Stimulated activated CD4-positive, alpha-beta T cell treated with anti-CD3 and anti-CD28 coated beads, TNF-alpha, amount 100 ng/mL, for 24 hours (primary cell): ENCODE measurements at regions not wholly inside any gene's neighbourhood (a gene's known extent, or its start where the extent isn't known, plus 50 kb on each side); places are given as distances from the start of the nearest gene placed in this dataset.

Source experiments
- DNase-seq, 3 experiments: peaks; one replicate each; pipeline ENCODE4 v3.0.0-alpha.2; 2020; ENCODE audit warnings: low read depth in 3 of 3

DNA sequence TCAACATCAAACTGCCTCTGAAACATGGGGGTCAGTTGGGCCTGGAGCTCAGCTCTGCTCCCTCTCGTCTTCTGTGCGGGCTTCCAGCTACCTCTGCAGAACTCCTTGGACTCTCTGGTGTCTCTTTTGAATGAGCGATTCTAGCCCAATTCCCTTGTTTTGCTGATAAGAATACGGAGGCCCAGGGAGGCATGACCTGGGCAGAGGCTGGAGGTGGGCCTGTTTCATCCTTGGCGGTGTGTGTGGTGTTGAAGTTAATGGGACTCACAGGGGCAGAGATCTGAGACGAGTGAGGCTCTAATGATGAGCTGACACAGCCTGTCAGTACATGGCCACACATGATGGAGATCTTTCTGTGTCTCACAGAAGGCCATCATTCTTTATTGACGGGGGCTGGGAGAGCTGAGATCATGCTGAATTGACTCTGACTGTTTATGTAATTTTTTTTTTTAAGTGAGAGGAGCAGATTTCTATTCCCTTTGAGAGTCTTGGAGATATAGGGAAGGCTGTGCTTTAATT lies 134.5 kb downstream of the URB2 start:
- no peak for DNase-seq

DNA sequence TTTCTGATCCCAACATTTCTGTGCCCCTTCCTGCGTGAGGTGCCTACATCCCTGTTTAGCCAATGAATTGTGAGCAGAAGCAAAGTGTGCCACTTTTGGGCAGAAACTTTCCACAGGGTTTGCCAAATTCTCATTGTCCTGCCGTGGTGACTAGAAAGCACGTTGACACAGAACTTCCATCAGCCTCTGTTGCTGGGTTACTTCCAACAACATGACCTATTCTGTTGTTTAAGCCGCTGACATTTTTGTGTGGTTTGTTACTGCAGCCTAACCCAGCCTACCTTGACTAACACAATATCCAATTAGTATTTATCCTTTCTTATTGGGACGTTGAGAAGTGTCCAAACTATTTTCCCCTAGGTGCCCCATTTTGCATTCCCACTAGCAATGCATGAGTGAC lies 136.8 kb downstream of the URB2 start:
- DNase-seq, result no peak

DNA sequence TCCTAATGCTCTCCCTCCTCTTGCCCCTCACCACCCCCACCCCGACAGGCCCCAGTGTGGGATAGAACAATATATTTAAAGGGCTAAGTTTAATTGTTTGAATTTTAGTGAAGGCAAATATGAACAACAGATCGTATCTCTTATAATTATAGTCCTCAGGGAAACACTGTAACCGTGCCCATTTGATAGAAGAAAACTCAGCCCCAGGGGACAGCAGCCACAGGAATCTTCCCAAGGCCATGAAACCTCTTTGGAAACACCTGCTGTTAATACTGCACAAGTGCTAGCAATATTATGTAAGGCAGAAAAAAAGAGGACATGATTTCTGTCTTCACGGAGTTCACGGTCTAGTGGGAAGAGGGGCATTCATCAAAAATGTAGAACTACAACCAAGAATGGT lies 142.2 kb downstream of the URB2 start:
- DNase-seq, result no peak

DNA sequence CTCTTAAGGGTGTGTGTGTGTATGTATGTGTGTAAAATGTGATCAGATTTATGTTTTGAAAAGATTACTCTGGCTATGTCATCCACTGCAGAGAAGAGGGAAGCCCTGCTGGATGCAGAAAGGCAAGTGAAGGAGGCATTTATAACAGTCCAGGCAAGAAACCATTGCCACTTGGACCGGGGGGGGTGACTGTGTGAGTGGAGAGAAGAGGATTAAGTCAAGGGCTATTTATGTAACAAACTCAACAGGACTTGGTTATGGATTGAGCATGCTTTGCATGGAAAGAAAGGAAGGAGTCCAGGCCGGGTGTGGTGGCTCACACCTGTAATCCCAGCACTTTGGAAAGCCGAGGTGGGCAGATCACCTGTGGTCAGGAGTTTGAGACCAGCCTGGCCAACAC lies 143.0 kb downstream of the URB2 start:
- no peak for DNase-seq

DNA sequence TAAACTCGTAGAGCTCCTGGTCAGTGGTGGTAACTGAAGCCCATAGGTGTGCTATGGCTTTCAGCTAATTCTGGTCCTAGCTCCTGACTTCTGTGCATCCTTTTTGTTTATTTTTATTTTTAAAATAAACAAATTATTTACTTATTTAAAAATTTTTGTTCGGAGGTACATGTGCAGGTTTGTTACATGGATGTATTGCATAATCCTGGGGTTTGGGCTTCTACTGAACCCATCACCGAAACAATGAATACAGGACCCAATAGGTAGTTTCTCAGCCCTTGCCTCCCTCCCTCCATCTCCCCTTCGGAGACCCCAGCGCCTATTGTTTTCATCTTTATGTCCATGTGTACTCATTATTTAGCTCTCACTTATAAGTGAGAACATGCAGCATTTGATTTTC lies 143.8 kb downstream of the URB2 start:
- no peak for DNase-seq

DNA sequence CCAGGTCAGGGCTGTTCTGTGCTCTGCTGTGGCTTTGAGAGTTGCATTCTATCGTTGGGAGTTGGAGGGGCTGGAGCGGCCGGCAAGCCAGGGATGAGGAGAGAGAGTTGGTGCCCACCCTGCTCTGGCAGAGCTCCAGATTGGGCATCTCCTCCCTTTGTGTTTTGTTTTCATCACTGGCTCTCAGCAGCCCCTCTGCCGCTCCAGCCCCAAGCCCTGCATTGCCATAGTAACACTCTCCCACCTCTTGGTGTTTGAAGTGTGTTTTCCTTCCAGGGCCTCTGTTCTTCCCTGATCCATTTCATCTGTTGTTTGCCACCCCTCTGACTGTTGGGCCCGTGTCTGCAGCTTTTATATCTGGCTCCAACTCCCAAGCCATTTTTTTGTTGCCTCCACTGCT lies 152.7 kb downstream of the URB2 start:
- no peak for DNase-seq

DNA sequence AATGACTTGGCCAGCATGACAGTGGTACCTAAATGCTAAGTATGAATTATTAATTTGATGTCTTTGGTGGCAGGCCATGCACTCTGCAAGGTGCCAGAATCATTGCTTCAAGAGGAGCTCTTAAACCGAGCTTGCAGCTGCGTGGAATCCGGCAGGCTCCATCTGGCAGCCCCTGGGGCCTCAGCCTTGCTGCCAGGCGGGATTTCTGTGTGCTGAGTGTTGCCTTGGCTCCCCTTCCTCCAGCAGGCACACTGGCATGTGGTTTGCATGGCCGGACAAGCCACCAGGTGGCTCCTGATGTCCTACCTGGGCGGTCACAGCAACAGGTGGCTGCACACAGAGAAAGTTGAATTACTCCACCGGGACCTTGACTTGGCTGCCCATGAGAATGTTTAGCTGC lies 155.4 kb downstream of the URB2 start:
- DNase-seq, result no peak

DNA sequence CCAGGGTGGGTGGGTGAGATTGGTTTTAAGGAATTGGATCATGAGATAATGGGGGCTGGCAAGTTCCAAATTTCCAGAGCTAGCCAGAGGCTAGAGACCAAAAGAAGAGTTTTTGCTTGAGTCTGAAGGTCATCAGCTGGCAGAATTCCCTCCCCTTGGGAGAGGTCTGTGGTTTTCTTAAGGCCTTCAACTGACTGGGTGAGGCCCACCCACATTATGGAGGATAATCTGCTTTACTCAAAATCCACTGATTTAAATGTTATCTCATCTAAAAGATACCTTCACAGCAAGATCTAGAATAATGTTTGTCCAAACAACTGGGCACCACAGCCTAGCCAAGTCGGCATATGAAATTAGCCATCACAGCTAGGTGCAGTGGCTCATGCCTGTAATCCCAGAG lies 156.4 kb downstream of the URB2 start:
- no peak for DNase-seq

DNA sequence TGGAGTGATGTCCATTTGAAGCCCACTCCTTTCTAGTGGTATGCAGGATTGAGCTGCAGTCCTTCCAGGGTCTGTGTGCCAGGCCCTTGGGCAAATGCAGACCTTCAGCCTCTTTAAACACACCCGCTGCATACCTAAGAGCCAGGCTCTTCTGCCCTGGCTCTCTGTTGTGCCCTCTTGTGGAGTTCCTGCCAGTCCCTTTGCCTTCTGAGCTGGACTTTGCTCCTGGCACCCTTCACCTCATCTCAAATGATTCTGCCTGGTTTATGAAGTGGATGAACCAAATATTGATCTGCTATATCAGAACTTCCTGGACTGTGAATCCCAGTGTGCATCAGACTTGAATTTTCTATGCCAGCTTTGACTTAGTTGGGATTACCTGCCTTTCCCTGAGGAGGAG lies 158.8 kb downstream of the URB2 start:
- no peak for DNase-seq

DNA sequence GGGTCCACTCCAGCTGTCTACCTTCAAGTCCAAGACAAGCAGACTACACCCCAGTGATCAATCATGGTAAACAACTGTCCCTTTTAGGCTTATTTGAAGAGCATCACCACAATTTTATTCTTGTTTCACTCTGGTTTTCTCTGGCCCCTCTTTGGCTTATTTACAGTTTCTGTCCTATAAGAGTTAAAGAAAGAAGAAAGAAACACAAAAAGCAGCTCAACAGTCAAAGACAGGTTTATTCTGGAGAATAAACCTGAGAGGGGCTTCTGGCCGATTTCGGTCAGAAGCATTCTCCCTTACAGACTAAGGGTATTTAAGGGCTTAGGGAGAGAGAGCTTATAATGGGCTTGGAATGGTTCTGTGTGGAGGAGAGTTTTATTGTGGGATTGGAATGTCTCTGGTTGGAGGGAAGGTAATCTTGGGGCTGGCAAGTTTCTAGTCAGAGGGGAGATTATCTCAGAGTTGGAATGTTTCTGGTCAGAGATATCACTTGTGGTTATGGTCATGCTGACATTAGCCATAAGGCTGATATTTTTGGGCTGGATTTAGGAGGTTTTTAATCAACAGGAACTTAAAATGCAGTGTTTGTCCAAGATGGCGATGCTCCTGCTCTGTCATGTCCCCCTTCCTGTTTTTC lies 161.0 kb downstream of the URB2 start:
- no peak for DNase-seq

DNA sequence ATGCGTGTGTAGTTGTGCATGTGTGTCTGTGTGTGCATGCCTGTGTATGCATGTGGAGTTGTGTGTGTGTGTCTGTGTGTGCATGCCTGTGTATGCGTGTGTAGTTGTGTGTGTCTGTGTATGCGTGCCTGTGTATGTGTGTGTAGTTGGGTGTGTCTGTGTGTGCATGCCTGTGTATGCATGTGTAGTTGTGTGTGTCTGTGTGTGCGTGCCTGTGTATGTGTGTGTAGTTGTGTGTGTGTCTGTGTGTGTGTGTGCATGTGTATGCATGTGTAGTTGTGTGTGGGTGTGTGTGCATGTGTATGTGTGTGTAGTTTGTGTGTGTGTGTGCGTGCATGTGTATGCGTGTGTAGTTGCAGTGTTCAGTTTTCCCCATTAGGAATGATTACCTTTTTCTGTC lies 162.0 kb downstream of the URB2 start:
- no peak for DNase-seq

DNA sequence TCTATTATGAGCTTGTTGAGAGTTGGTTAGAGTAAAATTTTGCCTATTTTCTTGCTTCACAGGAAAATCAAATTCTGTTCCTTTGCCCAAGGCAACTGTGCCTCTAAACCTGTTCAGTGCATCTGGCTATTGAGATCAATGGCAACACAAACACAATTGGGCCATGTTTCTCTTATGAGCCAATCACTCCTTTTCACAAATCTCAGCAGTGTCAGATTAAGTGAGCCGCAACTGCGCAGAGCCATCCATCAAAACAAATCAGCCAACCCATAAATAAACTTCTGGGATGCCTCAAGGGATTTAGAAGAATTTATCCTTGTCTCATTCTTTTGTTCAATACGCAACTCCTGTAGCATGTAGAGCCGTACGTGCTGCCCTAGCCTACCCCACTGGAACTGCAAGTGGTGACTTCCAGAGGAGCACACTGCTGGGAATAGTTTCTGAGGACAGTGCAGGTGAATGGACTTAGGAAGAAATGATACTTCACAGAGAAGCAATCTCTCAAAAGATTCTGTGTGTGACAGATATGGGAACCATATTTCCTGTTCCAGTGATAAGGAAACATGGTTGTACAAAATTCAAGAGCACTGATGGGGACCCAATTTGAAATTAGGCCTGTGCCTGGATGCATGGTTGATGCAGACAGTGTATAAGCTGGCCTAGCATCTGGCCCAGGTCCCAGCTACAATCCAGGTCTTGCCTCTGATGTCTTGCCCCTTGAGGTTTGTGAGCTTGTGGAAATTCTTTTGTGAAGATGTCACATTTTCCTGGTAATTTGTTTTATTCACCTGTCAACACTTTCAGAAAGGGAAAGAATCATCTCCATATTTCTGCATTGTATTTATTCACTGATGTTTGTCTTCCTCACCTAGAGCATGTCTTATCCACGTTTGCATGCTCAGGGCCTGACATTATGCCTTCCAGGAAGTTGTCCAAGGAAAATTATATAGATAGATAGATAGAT lies 166.2 kb downstream of the URB2 start:
- no peak for DNase-seq

DNA sequence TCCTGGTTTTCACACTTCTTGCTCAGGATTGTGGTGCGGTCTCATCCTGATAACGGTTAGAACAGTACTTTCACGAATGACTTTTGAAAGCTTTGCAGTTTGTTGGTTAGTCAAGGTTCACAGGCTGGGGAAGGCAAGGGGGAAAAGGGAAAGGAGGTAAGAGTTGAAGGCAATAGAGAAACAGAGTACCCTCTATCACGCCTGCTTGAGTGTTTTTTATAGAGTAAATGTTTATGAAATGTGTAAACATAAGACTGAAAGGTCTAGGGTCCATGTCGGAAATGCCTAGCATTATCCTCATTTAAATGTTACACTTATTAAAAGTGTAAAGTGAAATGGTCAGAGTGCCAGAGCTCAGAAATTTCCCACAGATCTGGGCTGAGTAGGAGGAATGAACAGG lies 167.4 kb downstream of the URB2 start:
- no peak for DNase-seq

DNA sequence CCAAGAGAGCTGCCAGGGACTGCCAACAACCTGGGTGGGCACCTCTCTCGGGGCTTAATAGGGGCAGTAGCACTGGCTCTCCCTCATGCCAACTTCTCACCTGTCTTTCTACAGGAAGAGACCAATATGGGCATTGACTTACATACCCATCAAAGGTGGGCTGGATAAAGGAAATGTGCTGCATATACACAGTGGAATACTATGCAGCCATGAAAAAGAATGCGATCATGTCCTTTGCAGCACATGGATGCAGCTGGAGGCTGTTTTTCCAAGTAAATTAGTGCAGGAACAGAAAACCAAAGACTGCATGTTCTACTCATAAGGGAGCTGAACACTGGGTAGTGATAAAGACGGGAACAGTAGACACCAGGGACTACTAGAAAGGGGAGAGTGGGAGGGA lies 172.5 kb downstream of the URB2 start:
- no peak for DNase-seq

DNA sequence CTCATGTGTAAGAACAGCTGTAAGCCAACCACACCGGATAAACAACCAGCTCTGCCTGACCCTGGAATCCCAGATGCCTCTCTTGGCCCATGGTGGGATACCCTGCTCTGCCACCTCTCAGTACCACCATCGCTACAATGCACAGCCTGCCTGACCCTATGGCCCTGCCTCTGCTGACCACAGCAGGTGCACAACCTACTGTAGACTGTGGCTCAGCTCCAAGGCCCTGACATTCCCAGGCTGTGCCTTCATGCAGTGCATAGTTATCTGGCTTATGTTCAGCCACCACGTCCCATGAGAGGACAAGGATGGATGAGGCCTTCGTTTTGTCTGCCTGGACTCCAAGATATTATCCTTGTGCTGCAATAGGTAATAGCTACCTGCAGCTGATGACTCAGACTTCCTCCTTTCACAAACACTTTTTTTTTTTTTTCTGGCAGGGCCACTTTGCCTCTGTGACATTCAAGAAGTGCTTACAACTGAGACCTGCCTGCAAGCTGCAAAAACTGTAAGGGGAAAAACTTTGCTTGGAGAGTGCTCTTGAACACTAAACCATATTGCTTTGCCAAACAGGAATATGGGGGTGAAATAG lies 177.7 kb downstream of the URB2 start:
- DNase-seq, result no peak

DNA sequence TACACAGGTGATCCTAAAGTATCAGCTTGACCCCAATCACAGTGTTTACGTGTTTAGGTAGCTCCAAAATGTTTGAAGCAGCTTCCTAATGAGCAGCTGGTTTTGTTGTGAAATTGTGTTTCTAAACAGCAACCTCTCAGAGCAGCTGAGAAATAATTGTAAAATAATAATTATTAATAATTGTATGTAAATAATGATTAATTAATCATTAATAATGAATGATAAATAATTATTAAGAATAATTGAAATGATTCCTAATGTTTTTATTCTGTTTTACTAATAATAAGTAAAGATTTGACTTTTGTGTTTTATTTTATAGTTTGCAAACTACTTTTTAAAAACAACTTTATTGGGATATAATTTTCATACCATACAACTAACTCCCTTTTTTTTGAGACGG lies 182.2 kb downstream of the URB2 start:
- DNase-seq, result no peak

DNA sequence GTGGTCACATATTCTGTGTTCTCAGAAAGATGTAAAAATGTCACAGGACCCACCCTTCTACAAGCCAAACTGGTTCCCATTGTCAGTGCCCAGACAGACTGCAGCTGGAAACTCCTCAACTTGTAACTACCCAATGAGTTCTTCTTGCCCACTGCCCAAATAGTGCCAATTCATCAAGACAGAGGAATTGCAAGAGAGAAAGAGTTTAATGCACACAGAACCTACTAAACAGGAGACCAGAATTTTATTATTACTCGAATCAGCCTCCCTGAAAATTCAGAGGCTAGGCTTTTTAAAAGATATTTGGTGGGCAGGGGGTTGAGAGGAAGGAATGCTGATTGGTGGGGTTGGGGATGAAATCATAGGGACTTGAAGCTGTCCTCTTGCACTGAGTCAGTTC lies 184.1 kb downstream of the URB2 start:
- no peak for DNase-seq

DNA sequence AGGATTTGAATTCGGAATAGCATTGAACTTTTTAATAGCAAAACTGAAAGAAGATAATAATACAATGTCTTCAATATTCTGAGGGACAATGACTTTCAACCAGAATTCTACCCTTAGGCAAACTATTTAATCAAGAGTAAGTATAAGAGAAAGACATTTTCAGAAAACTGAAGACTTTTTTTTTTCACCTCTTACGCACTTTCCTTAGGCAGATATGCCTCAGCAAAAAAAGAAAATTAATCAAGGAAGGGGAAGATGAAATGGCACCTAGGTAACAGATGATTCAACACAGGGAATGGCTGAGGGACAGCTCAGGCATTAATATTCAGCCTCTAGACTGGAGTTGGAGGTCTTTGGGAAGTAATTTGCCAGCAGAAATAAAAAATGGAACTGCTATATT lies 184.9 kb downstream of the URB2 start:
- no peak for DNase-seq

DNA sequence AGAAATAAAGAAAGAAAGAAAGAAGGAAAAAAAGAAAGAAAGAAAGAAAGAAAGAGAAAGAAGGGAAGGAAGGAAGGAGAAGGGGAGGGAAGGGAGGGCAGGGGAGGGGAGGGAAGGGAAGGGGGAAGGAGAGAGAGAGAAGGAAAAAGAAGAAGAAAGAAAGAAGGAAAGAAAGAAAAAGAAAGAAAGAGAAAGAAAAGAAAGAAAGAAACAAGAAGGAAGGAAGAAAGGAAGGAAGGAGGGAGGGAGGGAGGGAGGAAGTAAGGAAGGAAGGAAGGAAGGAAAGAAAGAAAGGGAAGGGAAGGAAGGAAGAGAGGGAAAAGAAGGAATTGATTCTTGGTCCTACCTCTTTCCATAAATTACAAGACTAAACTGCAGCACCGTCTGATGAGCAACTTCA lies 186.1 kb downstream of the URB2 start:
- DNase-seq, result no peak

DNA sequence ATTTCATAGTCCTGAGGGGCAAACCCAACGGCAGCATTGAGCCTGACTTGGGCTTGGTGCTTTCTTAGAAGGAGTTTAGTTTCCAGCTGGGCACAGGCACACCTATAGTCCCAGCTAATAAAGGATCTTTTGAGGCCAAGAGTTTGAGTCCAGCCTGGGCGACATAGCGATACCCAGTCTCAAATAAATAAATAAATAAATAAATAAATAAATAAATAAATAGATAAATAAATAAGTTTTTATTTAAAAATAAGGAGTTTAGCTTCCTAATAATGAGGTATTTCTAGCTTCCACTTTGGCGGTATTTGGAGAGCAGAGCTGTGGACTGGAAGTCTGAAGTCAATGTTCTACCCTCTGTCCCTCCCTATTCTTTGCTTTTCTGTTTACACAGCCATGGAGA lies 186.6 kb downstream of the URB2 start:
- DNase-seq, result no peak

DNA sequence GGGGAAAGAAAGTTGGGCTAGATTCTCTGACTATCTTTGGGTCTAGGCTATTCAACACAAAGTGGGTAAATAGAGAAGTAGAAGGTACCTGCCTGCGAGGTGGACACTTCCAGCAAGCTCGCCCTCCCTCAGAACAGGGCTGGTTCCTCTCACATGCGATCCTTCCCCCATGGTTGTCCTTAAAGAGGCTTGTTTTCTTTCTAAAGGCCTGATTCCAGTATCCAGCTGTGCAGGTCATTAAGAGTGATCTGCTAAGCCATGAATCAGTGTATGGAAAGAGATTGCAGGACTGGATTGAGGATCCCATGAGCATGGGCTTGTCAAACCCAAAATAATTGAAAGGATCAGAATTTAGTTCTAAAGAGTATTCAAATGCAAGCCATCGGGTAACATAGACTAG lies 189.0 kb downstream of the URB2 start:
- DNase-seq, result no peak

DNA sequence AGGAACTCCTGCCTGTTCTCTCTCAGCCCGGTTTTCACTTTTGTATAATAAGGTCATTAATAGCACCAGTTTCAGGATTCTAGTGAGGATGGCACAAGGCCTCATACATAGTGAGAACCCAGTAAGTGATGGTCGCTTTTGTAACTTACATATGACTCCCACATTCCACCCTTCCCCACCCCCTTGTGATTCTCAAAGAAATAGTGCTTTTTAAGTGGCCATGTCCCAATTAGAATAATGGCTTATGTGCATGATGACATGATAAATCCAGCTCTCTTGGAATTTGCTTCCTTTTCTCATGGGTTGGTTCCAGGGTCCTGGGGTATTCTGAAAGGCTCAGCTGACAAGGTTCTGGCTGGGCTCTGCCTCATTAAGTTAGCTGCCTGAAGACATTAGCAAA lies 189.9 kb downstream of the URB2 start:
- DNase-seq, result no peak

DNA sequence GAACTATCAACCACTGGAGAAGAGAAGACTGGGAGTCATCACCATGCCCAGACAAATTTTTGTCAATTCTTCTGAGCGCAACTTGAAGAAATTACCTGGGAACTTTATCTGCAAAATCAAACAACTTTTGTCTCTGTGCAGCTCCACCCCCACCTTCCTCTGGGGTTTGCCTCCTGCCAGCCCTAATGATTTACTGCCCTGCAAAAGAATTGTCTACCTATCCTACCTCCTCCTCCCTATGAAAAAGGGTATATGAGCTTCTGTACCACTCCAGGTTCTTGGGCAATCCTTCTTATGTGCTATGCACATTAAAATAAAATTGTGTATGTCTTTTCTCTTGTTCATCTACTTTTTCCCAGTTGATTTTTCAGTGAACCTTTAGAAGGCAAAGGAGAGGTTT lies 191.9 kb downstream of the URB2 start:
- no peak for DNase-seq
